NCI-H1436 (cell line): ENCODE measurements at regions not wholly inside any gene's neighbourhood (a gene's known extent, or its start where the extent isn't known, plus 50 kb on each side); places are given as distances from the start of the nearest gene placed in this dataset.
A peak's percentile ranks its signal among the peaks of the same experiment; 100 is the strongest.

ENCODE experiments used
- DNase-seq: peaks from one replicate; lab custom pipeline; 2025; lab: John Stamatoyannopoulos, UW

- peak; percentile 41 for DNase-seq
Measured at GRCh38 chr1:222105393-222105737, 363.5 kb upstream of the DUSP10 start.

GRCh38 chr1:222104694-222105392, 363.0 kb upstream of the DUSP10 start:
- DNase-seq: peak; percentile 41

GRCh38 chr1:222104097-222104496, 362.2 kb upstream of the DUSP10 start:
- DNase-seq: no peak

GRCh38 chr1:222099746-222100145, 357.9 kb upstream of the DUSP10 start:
- no peak for DNase-seq

GRCh38 chr1:222098404-222098803, 356.5 kb upstream of the DUSP10 start:
- no peak for DNase-seq

- DNase-seq: no peak
Measured at GRCh38 chr1:222097588-222097987, 355.7 kb upstream of the DUSP10 start.

GRCh38 chr1:222096883-222097282, 355.0 kb upstream of the DUSP10 start:
- DNase-seq: no peak

GRCh38 chr1:222096476-222096772, 354.5 kb upstream of the DUSP10 start:
- no peak for DNase-seq

- no peak for DNase-seq
Measured at GRCh38 chr1:222095606-222096475, 354.0 kb upstream of the DUSP10 start.

- DNase-seq: no peak
Measured at GRCh38 chr1:222093518-222093917, 351.6 kb upstream of the DUSP10 start.

GRCh38 chr1:222090103-222090502, 348.2 kb upstream of the DUSP10 start:
- DNase-seq: no peak

- DNase-seq: no peak
Measured at GRCh38 chr1:222087221-222087920, 345.5 kb upstream of the DUSP10 start.

GRCh38 chr1:222084996-222085395, 343.1 kb upstream of the DUSP10 start:
- DNase-seq: no peak

GRCh38 chr1:222084048-222084447, 342.2 kb upstream of the DUSP10 start:
- DNase-seq: no peak

- DNase-seq: no peak
Measured at GRCh38 chr1:222081859-222082258, 340.0 kb upstream of the DUSP10 start.

GRCh38 chr1:222079566-222079965, 337.7 kb upstream of the DUSP10 start:
- no peak for DNase-seq

- no peak for DNase-seq
Measured at GRCh38 chr1:222077206-222077605, 335.3 kb upstream of the DUSP10 start.

- no peak for DNase-seq
Measured at GRCh38 chr1:222074317-222074716, 332.4 kb upstream of the DUSP10 start.

GRCh38 chr1:222073307-222073995, 331.6 kb upstream of the DUSP10 start:
- no peak for DNase-seq

- DNase-seq: no peak
Measured at GRCh38 chr1:222071387-222071786, 329.5 kb upstream of the DUSP10 start.

- DNase-seq: no peak
Measured at GRCh38 chr1:222068937-222069336, 327.0 kb upstream of the DUSP10 start.

- DNase-seq: no peak
Measured at GRCh38 chr1:222068101-222068500, 326.2 kb upstream of the DUSP10 start.
